ENCODE measurements at regions not wholly inside any gene's neighbourhood (a gene's known extent, or its start where the extent isn't known, plus 50 kb on each side); places are given as distances from the start of the nearest gene placed in this dataset.

DNA sequence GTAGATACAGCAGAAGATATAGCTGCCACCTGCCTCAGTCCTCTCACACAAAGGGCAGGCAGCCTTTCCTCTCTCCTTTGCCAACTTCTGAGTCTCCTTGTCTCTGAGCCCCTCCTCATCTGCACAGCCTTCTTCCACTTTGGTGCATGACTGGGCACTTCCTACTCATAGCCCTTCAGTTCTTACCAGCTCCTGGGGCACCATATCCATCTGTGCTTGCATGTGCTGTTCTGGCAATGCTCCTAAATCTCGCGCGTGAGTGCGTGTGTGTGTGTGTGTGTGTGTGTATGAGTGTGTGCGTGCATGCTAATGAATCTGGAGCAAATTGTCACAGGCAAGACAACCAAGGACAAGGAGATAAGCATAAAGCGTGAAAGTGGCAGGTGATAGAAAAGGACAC is 1271.6 kb upstream of the SORCS1 start:
- TF ChIP-seq, protein P1, sequence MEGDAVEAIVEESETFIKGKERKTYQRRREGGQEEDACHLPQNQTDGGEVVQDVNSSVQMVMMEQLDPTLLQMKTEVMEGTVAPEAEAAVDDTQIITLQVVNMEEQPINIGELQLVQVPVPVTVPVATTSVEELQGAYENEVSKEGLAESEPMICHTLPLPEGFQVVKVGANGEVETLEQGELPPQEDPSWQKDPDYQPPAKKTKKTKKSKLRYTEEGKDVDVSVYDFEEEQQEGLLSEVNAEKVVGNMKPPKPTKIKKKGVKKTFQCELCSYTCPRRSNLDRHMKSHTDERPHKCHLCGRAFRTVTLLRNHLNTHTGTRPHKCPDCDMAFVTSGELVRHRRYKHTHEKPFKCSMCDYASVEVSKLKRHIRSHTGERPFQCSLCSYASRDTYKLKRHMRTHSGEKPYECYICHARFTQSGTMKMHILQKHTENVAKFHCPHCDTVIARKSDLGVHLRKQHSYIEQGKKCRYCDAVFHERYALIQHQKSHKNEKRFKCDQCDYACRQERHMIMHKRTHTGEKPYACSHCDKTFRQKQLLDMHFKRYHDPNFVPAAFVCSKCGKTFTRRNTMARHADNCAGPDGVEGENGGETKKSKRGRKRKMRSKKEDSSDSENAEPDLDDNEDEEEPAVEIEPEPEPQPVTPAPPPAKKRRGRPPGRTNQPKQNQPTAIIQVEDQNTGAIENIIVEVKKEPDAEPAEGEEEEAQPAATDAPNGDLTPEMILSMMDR (IDR thresholded peaks at IDR 0.05; ENCODE audit: poor library complexity, severe bottlenecking): no peak
- no peak overlapping the region for H3K4me3 ChIP-seq (ENCODE audit: severe bottlenecking)
- no peaks in the 10 kb centered on the region for H3K36me3 ChIP-seq (ENCODE audit: low read depth)

DNA sequence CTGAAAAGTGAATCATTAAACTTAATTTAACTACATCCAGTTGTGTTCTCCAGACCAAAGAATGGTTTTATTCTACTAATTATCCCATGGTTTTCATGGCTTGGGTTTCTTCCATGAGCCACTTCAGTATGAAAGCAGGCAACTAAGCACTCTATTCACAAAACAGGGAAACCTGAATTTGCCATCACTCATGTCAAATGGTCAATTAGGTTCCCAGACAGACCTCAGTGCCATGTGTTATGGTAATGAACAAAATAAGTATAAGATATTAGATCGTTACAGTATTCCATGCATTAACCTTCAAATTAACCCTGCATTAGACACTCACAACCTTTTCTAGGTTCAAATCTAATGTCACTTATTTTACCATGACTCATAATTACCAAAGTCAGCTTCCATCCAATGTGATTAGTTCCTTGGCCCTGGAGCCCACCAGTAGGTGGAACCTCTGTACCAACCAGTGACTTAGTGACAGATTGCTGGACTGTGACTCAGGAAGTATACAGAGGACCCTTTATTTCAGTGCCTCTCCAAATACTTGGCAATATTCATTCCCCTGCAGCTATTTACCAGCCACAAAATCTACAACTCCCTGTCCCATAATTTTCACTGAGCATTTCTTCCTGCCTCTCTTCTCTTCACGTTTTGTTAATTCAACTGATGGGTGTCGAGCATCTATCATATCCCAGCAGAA is 1270.2 kb upstream of the SORCS1 start:
- TF ChIP-seq, protein P1 (IDR thresholded peaks at IDR 0.05; ENCODE audit: poor library complexity, severe bottlenecking): no peak
- H3K9me3 ChIP-seq (ENCODE audit: severe bottlenecking): no peaks in the 10 kb centered on the region
- H3K4me1 ChIP-seq (ENCODE audit: insufficient read depth, poor library complexity, severe bottlenecking): no peaks in the 10 kb centered on the region
- no peak overlapping the region for H3K4me3 ChIP-seq (ENCODE audit: severe bottlenecking)
- no peaks in the 10 kb centered on the region for H3K27me3 ChIP-seq (ENCODE audit: insufficient read depth, poor library complexity, severe bottlenecking)
- H3K36me3 ChIP-seq (ENCODE audit: low read depth): no peaks in the 10 kb centered on the region
- DNase-seq (ENCODE audit: low spot score): no peak
- no peak overlapping the region for H3K27ac ChIP-seq (ENCODE audit: poor library complexity, severe bottlenecking)
- no peak for ATAC-seq (ENCODE audit: low read depth)

More for the DNA sequence above, 1271.6 kb upstream of the SORCS1 start:
- no peaks in the 10 kb centered on the region for H3K4me1 ChIP-seq (ENCODE audit: insufficient read depth, poor library complexity, severe bottlenecking)
- H3K9me3 ChIP-seq (ENCODE audit: severe bottlenecking): no peaks in the 10 kb centered on the region
- H3K27ac ChIP-seq (ENCODE audit: poor library complexity, severe bottlenecking): no peak overlapping the region
- H3K27me3 ChIP-seq (ENCODE audit: insufficient read depth, poor library complexity, severe bottlenecking): no peaks in the 10 kb centered on the region
- no peak for DNase-seq (ENCODE audit: low spot score)
- ATAC-seq (ENCODE audit: low read depth): no peak

DNA sequence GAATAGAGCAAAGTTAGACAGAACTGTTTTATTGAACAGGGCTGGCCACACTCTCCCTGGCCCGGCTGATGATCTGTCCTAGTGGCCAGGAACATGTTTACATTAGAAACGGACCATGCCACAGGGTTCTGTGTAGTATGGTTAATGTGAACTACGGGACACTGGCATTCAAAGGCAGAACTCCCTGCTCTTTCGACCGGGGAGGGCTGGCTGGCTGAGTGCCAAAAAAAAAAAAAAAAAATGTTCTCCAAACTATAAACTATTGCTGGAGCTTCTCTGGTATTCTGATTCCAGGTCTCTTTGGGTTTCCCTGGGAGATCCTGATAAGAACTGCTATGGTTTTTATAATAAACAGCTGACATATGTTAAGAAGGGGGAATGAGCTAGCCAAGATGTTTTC is 1262.6 kb upstream of the SORCS1 start:
- ATAC-seq (ENCODE audit: low read depth): no peak
- Histone ChIP-seq H3K27ac (ENCODE audit: poor library complexity, severe bottlenecking) (no peak overlapping the region), H3K4me3 (ENCODE audit: severe bottlenecking) (no peak overlapping the region), H3K36me3 (ENCODE audit: low read depth) (no peaks in the 10 kb centered on the region), H3K9me3 (ENCODE audit: severe bottlenecking) (no peaks in the 10 kb centered on the region), H3K4me1 (ENCODE audit: insufficient read depth, poor library complexity, severe bottlenecking) (no peaks in the 10 kb centered on the region), H3K27me3 (ENCODE audit: insufficient read depth, poor library complexity, severe bottlenecking) (no peaks in the 10 kb centered on the region)
- TF ChIP-seq, protein P1 (IDR thresholded peaks at IDR 0.05; ENCODE audit: poor library complexity, severe bottlenecking): no peak
- DNase-seq (ENCODE audit: low spot score): no peak

DNA sequence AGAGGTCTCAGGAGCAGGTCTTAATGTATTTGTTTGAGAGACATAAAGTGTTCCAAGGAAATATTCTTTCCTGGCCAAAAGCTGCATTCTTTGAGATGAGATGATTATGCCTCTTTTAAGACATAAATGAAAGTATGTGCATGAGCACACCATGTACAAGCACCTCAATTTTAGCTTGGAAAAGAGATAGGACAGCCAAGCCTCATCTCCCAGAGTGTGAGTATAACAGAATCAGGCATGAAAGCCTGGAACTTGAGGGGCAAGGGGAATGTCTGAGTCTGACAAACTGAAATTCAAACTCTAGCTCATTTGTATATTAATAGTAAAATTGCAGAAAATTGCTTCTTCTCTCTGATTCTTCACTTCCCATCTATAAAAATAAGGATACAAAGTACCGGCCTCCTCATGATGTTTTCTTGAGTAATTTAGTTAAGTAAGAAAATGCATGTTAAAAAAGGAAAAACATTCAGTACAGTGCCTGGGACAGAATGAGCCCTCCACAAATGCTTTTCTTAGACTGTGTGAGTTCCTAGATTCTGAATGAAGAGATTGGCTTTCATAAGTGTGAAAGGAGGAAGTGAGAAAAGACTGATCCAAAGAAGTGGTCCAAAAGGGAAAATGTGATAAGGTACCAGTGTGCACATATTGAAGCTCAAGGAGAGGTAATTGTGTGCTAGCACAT is 1260.9 kb upstream of the SORCS1 start:
- no peak for DNase-seq (ENCODE audit: low spot score)
- no peaks in the 10 kb centered on the region for H3K36me3 ChIP-seq (ENCODE audit: low read depth)
- no peaks in the 10 kb centered on the region for H3K9me3 ChIP-seq (ENCODE audit: severe bottlenecking)
- TF ChIP-seq, protein P1 (IDR thresholded peaks at IDR 0.05; ENCODE audit: poor library complexity, severe bottlenecking): no peak
- ATAC-seq (ENCODE audit: low read depth): no peak
- H3K4me1 ChIP-seq (ENCODE audit: insufficient read depth, poor library complexity, severe bottlenecking): no peaks in the 10 kb centered on the region
- no peaks in the 10 kb centered on the region for H3K27me3 ChIP-seq (ENCODE audit: insufficient read depth, poor library complexity, severe bottlenecking)
- no peak overlapping the region for H3K27ac ChIP-seq (ENCODE audit: poor library complexity, severe bottlenecking)
- no peak overlapping the region for H3K4me3 ChIP-seq (ENCODE audit: severe bottlenecking)

DNA sequence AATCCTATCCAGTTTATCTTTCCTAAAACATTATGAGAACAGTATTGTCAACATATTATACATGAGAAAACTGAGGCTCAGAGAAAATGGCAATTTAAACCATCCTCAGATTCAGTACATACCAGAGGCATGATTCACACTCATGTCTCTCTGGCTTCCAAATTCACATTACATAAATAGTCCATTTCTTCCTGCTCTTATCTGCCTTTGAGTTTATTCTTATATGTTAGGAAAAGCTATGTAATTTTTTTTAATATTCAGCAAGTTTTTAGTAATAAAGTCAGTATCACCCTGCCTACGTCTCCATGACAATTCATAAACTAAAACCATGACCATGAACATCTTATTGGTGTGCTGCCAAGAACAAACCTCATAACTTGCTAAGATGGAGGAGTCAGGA is 1260.2 kb upstream of the SORCS1 start:
- DNase-seq (ENCODE audit: low spot score) (no peak), ATAC-seq (ENCODE audit: low read depth) (0 out of 3 replicates have a peak, but pooled peaks have one; percentile 31)
- no peaks in the 10 kb centered on the region for H3K36me3 ChIP-seq (ENCODE audit: low read depth)
- no peak overlapping the region for H3K4me3 ChIP-seq (ENCODE audit: severe bottlenecking)
- H3K27me3 ChIP-seq (ENCODE audit: insufficient read depth, poor library complexity, severe bottlenecking): no peaks in the 10 kb centered on the region
- H3K27ac ChIP-seq (ENCODE audit: poor library complexity, severe bottlenecking): no peak overlapping the region
- TF ChIP-seq, protein P1 (IDR thresholded peaks at IDR 0.05; ENCODE audit: poor library complexity, severe bottlenecking): no peak
- H3K9me3 ChIP-seq (ENCODE audit: severe bottlenecking): no peaks in the 10 kb centered on the region
- H3K4me1 ChIP-seq (ENCODE audit: insufficient read depth, poor library complexity, severe bottlenecking): no peaks in the 10 kb centered on the region
